HUES64 (cell line): ENCODE measurements at regions not wholly inside any gene's neighbourhood (a gene's known extent, or its start where the extent isn't known, plus 50 kb on each side); places are given as distances from the start of the nearest gene placed in this dataset.

Source experiments
- H3K27ac ChIP-seq: 2 replicates; pipeline ENCODE4 v1.7.0; 2013; ENCODE audit warnings: low read depth, low read length, inconsistent platforms
- H3K27me3 ChIP-seq: 2 replicates; pipeline ENCODE4 v1.6.1; 2013; ENCODE audit warnings: mild to moderate bottlenecking, low read length; ENCODE audit not compliant: insufficient read depth
- H3K36me3 ChIP-seq: 2 replicates; pipeline ENCODE4 v1.6.1; 2013; ENCODE audit warnings: mild to moderate bottlenecking, low read length; ENCODE audit not compliant: insufficient read depth
- H3K4me1 ChIP-seq: 2 replicates; pipeline ENCODE4 v1.6.1; 2013; ENCODE audit warnings: mild to moderate bottlenecking, low read length, moderate library complexity; ENCODE audit not compliant: insufficient read depth
- H3K4me3 ChIP-seq: 2 replicates; pipeline ENCODE4 v1.5.1; 2013; ENCODE audit warnings: mild to moderate bottlenecking, low read length, moderate library complexity
- H3K9ac ChIP-seq: 2 replicates; pipeline ENCODE4 v1.6.1; 2013; ENCODE audit warnings: mild to moderate bottlenecking, low read depth, low read length
- H3K9me3 ChIP-seq: 2 replicates; pipeline ENCODE4 v1.6.1; 2013; ENCODE audit warnings: low read depth, low read length; ENCODE audit not compliant: insufficient read depth
- WGBS: fragments of 150-250, 120-280 bp; methylation state at CpG from one replicate; pipeline ENCODE4 v1.1.7; 2013; ENCODE audit warnings: missing lambda C conversion rate; 5-methylcytosine and 5-hydroxymethylcytosine counted together

GRCh38 chr1:219993554-219994433, 52.5 kb downstream of the EPRS1 start:
- WGBS = 95% methylated on average over 9 of the region's 9 CpGs
- H3K27ac ChIP-seq = no peak overlapping the region
- H3K9ac ChIP-seq = no peak overlapping the region
- H3K4me1 ChIP-seq = no peaks in the 10 kb centered on the region
- no peak overlapping the region for H3K4me3 ChIP-seq
- no peaks in the 10 kb centered on the region for H3K27me3 ChIP-seq
- H3K36me3 ChIP-seq = peaks cover 66% of the 10 kb centered on the region
- no peaks in the 10 kb centered on the region for H3K9me3 ChIP-seq

- Histone ChIP-seq H3K36me3 (peaks cover 67% of the 10 kb centered on the region), H3K9ac (no peak overlapping the region), H3K27ac (no peak overlapping the region), H3K27me3 (no peaks in the 10 kb centered on the region), H3K4me1 (no peaks in the 10 kb centered on the region), H3K4me3 (no peak overlapping the region), H3K9me3 (no peaks in the 10 kb centered on the region)
- WGBS = 98% methylated on average over 2 of the region's 2 CpGs
Measured at GRCh38 chr1:219991919-219992318, 54.4 kb downstream of the EPRS1 start.

GRCh38 chr1:219991511-219991810, 54.8 kb downstream of the EPRS1 start:
- Histone ChIP-seq H3K27me3 (no peaks in the 10 kb centered on the region), H3K4me3 (no peak overlapping the region), H3K9ac (no peak overlapping the region), H3K4me1 (no peaks in the 10 kb centered on the region), H3K36me3 (peaks cover 67% of the 10 kb centered on the region), H3K27ac (no peak overlapping the region), H3K9me3 (no peaks in the 10 kb centered on the region)
- 73% methylated on average over 3 of the region's 3 CpGs for WGBS

- Histone ChIP-seq H3K27ac (no peak overlapping the region), H3K27me3 (no peaks in the 10 kb centered on the region), H3K36me3 (peaks cover 67% of the 10 kb centered on the region), H3K4me1 (no peaks in the 10 kb centered on the region), H3K9ac (no peak overlapping the region), H3K4me3 (no peak overlapping the region), H3K9me3 (no peaks in the 10 kb centered on the region)
- 85% methylated on average over 2 of the region's 2 CpGs for WGBS
Measured at GRCh38 chr1:219990782-219991510, 55.4 kb downstream of the EPRS1 start.

GRCh38 chr1:219989766-219990165, 56.5 kb downstream of the EPRS1 start:
- H3K36me3 ChIP-seq = peaks cover 65% of the 10 kb centered on the region

GRCh38 chr1:219988818-219989217, 57.5 kb downstream of the EPRS1 start:
- Histone ChIP-seq H3K4me1 (no peaks in the 10 kb centered on the region), H3K9ac (no peak overlapping the region), H3K27me3 (no peaks in the 10 kb centered on the region), H3K36me3 (peaks cover 68% of the 10 kb centered on the region), H3K27ac (no peak overlapping the region), H3K9me3 (no peaks in the 10 kb centered on the region), H3K4me3 (no peak overlapping the region)

More at GRCh38 chr1:219989766-219990165, 56.5 kb downstream of the EPRS1 start:
- Histone ChIP-seq H3K27ac (no peak overlapping the region), H3K9ac (no peak overlapping the region), H3K4me1 (no peaks in the 10 kb centered on the region), H3K9me3 (no peaks in the 10 kb centered on the region), H3K27me3 (no peaks in the 10 kb centered on the region), H3K4me3 (no peak overlapping the region)
- 88% methylated on average over 1 of the region's 4 CpGs for WGBS

GRCh38 chr1:219988387-219988786, 57.9 kb downstream of the EPRS1 start:
- H3K27ac ChIP-seq = no peak overlapping the region
- H3K9me3 ChIP-seq = no peaks in the 10 kb centered on the region
- no peak overlapping the region for H3K9ac ChIP-seq
- no peaks in the 10 kb centered on the region for H3K4me1 ChIP-seq
- H3K36me3 ChIP-seq = peaks cover 67% of the 10 kb centered on the region
- no peak overlapping the region for H3K4me3 ChIP-seq
- WGBS = 94% methylated on average over 5 of the region's 5 CpGs
- H3K27me3 ChIP-seq = no peaks in the 10 kb centered on the region

- peaks cover 71% of the 10 kb centered on the region for H3K36me3 ChIP-seq
- WGBS = no CpG with 5 or more reads among the region's 2 CpGs
Measured at GRCh38 chr1:219987325-219987724, 59.0 kb upstream of the SLC30A10 start.

GRCh38 chr1:219985169-219985568, 56.8 kb upstream of the SLC30A10 start:
- Histone ChIP-seq H3K9ac (no peak overlapping the region), H3K4me3 (no peak overlapping the region), H3K9me3 (no peaks in the 10 kb centered on the region), H3K36me3 (peaks cover 92% of the 10 kb centered on the region), H3K27ac (no peak overlapping the region), H3K27me3 (no peaks in the 10 kb centered on the region), H3K4me1 (no peaks in the 10 kb centered on the region)
- 94% methylated on average over 3 of the region's 3 CpGs for WGBS

More at GRCh38 chr1:219987325-219987724, 59.0 kb upstream of the SLC30A10 start:
- Histone ChIP-seq H3K9me3 (no peaks in the 10 kb centered on the region), H3K27ac (no peak overlapping the region), H3K9ac (no peak overlapping the region), H3K27me3 (no peaks in the 10 kb centered on the region), H3K4me1 (no peaks in the 10 kb centered on the region), H3K4me3 (no peak overlapping the region)
